Lower lobe of right lung (tissue), 2 donors: ENCODE measurements at regions not wholly inside any gene's neighbourhood (a gene's known extent, or its start where the extent isn't known, plus 50 kb on each side); places are given as distances from the start of the nearest gene placed in this dataset.

Experiments
- ATAC-seq, 2 donors: fragments of 200-7000 bp; cut with Tn5 transposase; one replicate each; pipeline ENCODE4 v1.9.1; 2020 to 2022; ENCODE audit warnings: mild to moderate bottlenecking in 2 of 2, moderate library complexity in 2 of 2
- DNase-seq: peaks from one replicate; pipeline ENCODE4 v3.0.0-alpha.2; 2020
- H3K27ac ChIP-seq: fragments of 200-600 bp; one replicate; pipeline ENCODE4 v1.8.0; 2022
- H3K27me3 ChIP-seq: fragments of 200-600 bp; one replicate; pipeline ENCODE4 v1.8.0; 2022; ENCODE audit warnings: low read depth
- H3K36me3 ChIP-seq: fragments of 200-600 bp; one replicate; pipeline ENCODE4 v1.8.0; 2022; ENCODE audit warnings: mild to moderate bottlenecking
- H3K4me1 ChIP-seq: fragments of 200-600 bp; one replicate; pipeline ENCODE4 v1.8.0; 2022
- H3K4me3 ChIP-seq: fragments of 200-600 bp; one replicate; pipeline ENCODE4 v1.8.0; 2022; ENCODE audit warnings: mild to moderate bottlenecking
- H3K9me3 ChIP-seq: fragments of 200-600 bp; one replicate; pipeline ENCODE4 v1.8.0; 2022
- intact Hi-C: fragments of 100-400 bp; cut with DNase I; formaldehyde crosslinking; loops from one replicate; pipeline ENCODE4 v1.11.0; 2022
- TF ChIP-seq, protein P1 (sequence below): fragments of 200-600 bp; IDR thresholded peaks from one replicate; pipeline ENCODE4 v1.8.0; 2022; ENCODE audit warnings: antibody characterized with exemption, mild to moderate bottlenecking
- donor health status: DM: no; HTN: yes; CAD: no; lungs with severe emphysema.

DNA sequence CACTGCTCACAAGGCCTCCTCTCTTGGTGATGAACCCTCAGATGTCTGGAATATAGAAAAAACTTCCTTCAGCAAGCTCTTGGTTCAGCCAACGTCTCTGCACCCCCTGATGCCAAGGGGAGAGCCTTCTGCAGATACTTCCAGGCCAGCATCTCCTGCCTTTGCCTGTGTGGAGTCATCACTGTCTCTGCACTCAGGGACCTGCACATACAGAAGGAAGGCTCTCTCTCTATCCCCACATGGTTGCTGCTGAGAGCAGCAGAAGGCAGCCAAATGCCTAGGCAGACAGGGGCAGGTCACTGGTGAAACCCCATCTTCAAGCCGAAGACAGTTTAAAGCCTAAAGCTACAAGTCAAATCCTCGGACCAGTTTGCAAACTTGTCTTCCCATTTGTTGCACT, 137.6 kb downstream of the WDR11 start:
- intact Hi-C loops: no loop called here
- DNase-seq (no peak), ATAC-seq (no peak)
- Histone ChIP-seq H3K27me3 (no peaks in the 10 kb centered on the region), H3K4me1 (no peaks in the 10 kb centered on the region), H3K9me3 (peaks cover 5% of the 10 kb centered on the region), H3K27ac (no peak overlapping the region), H3K36me3 (no peaks in the 10 kb centered on the region), H3K4me3 (no peak overlapping the region)
- TF ChIP-seq, protein P1, sequence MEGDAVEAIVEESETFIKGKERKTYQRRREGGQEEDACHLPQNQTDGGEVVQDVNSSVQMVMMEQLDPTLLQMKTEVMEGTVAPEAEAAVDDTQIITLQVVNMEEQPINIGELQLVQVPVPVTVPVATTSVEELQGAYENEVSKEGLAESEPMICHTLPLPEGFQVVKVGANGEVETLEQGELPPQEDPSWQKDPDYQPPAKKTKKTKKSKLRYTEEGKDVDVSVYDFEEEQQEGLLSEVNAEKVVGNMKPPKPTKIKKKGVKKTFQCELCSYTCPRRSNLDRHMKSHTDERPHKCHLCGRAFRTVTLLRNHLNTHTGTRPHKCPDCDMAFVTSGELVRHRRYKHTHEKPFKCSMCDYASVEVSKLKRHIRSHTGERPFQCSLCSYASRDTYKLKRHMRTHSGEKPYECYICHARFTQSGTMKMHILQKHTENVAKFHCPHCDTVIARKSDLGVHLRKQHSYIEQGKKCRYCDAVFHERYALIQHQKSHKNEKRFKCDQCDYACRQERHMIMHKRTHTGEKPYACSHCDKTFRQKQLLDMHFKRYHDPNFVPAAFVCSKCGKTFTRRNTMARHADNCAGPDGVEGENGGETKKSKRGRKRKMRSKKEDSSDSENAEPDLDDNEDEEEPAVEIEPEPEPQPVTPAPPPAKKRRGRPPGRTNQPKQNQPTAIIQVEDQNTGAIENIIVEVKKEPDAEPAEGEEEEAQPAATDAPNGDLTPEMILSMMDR: no peak

DNA sequence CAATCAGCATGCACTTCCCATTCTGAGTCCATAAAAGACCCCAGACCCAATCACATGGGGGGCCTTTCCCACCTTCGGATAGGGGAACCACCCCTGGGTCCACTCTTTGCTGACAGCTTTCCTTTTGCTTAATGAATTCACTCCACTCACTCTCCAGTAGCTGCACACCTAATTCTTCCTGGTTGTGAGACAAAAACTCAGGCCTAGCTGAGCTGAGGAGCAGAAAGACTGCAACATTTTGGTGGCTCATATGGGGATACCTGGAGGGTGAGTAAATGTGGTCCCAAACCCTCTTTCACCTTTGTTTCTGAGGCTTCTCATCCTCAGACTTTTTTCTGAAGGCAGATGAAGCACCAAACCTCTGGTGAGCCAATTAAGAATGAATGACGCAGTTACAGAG, 138.1 kb downstream of the WDR11 start:
- Histone ChIP-seq H3K4me3 (no peak overlapping the region), H3K27me3 (no peaks in the 10 kb centered on the region), H3K27ac (no peak overlapping the region), H3K36me3 (no peaks in the 10 kb centered on the region), H3K4me1 (no peaks in the 10 kb centered on the region), H3K9me3 (peaks cover 5% of the 10 kb centered on the region)
- TF ChIP-seq, protein P1: no peak
- intact Hi-C loops: no loop called here
- DNase-seq (no peak), ATAC-seq (no peak)

DNA sequence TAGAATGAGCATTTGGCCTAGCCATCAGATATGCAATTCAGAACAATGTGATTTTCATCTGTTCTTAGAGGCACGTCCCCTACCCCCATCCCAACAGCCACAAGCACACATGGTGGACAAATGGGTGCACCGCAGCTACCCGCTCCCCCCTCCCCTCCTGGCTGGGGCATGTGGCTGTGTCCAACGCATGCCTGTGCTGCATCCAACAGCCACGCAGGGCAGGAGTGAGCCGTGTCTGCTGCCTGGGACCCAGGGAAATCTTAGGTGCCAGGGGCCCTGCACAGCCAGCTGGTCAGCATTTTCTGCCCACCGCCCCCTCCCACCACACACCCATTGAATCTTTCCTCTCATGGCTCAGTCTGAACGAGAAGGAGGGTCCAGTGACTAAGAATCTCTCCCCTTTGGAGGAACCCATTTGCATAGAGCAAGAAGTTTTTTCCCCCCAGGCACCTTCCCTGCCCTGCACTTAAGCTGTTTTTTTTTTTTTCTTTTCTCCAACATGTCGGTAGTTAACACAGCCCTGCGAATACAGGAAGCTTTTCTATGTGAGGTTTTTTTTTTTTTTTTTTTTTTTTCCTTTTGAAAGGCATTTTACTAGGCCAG, 138.9 kb downstream of the WDR11 start:
- Histone ChIP-seq H3K27ac (no peak overlapping the region), H3K36me3 (no peaks in the 10 kb centered on the region), H3K27me3 (no peaks in the 10 kb centered on the region), H3K9me3 (peaks cover 5% of the 10 kb centered on the region), H3K4me1 (no peaks in the 10 kb centered on the region), H3K4me3 (no peak overlapping the region)
- ATAC-seq (no peak), DNase-seq (no peak)
- TF ChIP-seq, protein P1: no peak
- intact Hi-C loops: no loop called here

DNA sequence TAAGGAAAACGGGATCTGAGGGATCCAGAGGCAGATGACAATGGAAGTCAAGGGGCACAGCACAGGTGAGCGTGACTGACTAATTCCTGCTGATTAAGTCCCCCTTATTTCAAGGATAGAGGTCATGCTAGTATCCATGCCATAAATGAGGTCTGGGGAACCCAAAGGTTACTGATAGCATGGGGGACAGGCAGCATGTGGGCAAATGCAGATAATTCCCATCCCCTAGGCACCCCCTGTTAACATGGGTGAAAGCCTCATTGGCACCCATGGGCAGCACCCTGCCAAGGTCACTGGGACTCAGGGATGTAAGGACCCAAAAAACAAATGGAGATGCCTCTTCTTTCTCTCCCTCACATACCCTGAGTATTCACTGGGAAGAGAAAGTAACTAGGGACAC, 139.7 kb downstream of the WDR11 start:
- H3K4me1 ChIP-seq: no peaks in the 10 kb centered on the region
- no peak for ATAC-seq

DNA sequence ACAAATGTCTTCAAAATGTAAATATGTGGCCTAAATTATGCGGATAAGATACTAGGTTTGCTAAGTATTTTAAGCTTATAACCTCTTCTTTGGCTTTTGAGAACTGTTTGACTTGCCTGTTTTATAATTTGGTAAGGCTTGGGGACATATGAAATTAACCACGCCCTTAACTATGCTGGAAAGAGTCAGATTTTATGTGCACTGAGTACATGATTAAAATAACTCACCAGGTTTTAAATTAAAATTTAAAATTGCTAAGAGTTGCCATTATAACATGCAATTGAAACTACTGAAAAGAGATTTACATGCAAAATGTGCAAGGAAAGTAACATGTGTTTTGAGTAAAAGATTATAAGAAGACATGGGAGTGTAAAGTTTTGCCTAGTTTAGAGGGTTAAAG, 141.9 kb downstream of the WDR11 start:
- intact Hi-C loops: no loop called here

More for the DNA sequence above, 139.7 kb downstream of the WDR11 start:
- Histone ChIP-seq H3K27me3 (no peaks in the 10 kb centered on the region), H3K9me3 (peaks cover 5% of the 10 kb centered on the region), H3K4me3 (no peak overlapping the region), H3K27ac (no peak overlapping the region), H3K36me3 (no peaks in the 10 kb centered on the region)
- DNase-seq: no peak
- TF ChIP-seq, protein P1: no peak
- intact Hi-C loops: no loop called here

More for the DNA sequence above, 141.9 kb downstream of the WDR11 start:
- TF ChIP-seq, protein P1: no peak
- no peak overlapping the region for H3K4me3 ChIP-seq
- H3K4me1 ChIP-seq: no peaks in the 10 kb centered on the region
- no peak for DNase-seq
- H3K27ac ChIP-seq: no peak overlapping the region
- H3K27me3 ChIP-seq: no peaks in the 10 kb centered on the region
- peaks cover 5% of the 10 kb centered on the region for H3K9me3 ChIP-seq
- H3K36me3 ChIP-seq: no peaks in the 10 kb centered on the region
- no peak for ATAC-seq
